HG02642 (cell line): ENCODE measurements at regions not wholly inside any gene's neighbourhood (a gene's known extent, or its start where the extent isn't known, plus 50 kb on each side); places are given as distances from the start of the nearest gene placed in this dataset.
A peak's percentile ranks its signal among the peaks of the same experiment; 100 is the strongest.

Experiments
- ATAC-seq: cut with Tn5 transposase; IDR thresholded peaks from one replicate; pipeline ENCODE4 v1.9.1; 2021; ENCODE audit warnings: mild to moderate bottlenecking; ENCODE audit not compliant: unreplicated experiment, poor library complexity

- ATAC-seq = peak; percentile 72
These were observed 874.1 kb downstream of the GRM8 start for GRCh38 chr7:126378642-126379041.

- peak; percentile 68 for ATAC-seq
These were observed 882.6 kb downstream of the GRM8 start for GRCh38 chr7:126370038-126370668.

- no peak for ATAC-seq
These were observed 890.0 kb downstream of the GRM8 start for GRCh38 chr7:126362746-126363145.

- ATAC-seq = no peak
These were observed 891.6 kb downstream of the GRM8 start for GRCh38 chr7:126361183-126361582.

GRCh38 chr7:126339813-126340212, 912.9 kb downstream of the GRM8 start:
- no peak for ATAC-seq

GRCh38 chr7:126305671-126306070, 947.1 kb downstream of the GRM8 start:
- ATAC-seq = no peak

- ATAC-seq = no peak
These were observed 948.8 kb downstream of the GRM8 start for GRCh38 chr7:126303926-126304325.

- ATAC-seq = no peak
These were observed 950.1 kb downstream of the GRM8 start for GRCh38 chr7:126302639-126303038.

- ATAC-seq = no peak
These were observed 966.4 kb downstream of the GRM8 start for GRCh38 chr7:126286317-126286716.

- no peak for ATAC-seq
These were observed 1016.5 kb downstream of the GRM8 start for GRCh38 chr7:126236261-126236660.

- ATAC-seq = no peak
These were observed 1024.2 kb downstream of the GRM8 start for GRCh38 chr7:126228356-126229061.

- no peak for ATAC-seq
These were observed 1025.1 kb downstream of the GRM8 start for GRCh38 chr7:126227643-126228042.

GRCh38 chr7:126227055-126227454, 1025.7 kb downstream of the GRM8 start:
- no peak for ATAC-seq

GRCh38 chr7:126223729-126224128, 1029.0 kb downstream of the GRM8 start:
- ATAC-seq = no peak

- ATAC-seq = no peak
These were observed 1030.0 kb downstream of the GRM8 start for GRCh38 chr7:126222782-126223181.

GRCh38 chr7:126215785-126216184, 1037.0 kb downstream of the GRM8 start:
- ATAC-seq = no peak

GRCh38 chr7:126213876-126214275, 1038.9 kb downstream of the GRM8 start:
- ATAC-seq = no peak

- ATAC-seq = no peak
These were observed 1040.9 kb downstream of the GRM8 start for GRCh38 chr7:126211875-126212274.

- ATAC-seq = no peak
These were observed 1042.0 kb downstream of the GRM8 start for GRCh38 chr7:126210707-126211106.

GRCh38 chr7:126203185-126203584, 1049.6 kb downstream of the GRM8 start:
- ATAC-seq = no peak

GRCh38 chr7:126202177-126202576, 1050.6 kb downstream of the GRM8 start:
- no peak for ATAC-seq

GRCh38 chr7:126185959-126186580, 1066.7 kb downstream of the GRM8 start:
- no peak for ATAC-seq
